ENCODE measurements at regions not wholly inside any gene's neighbourhood (a gene's known extent, or its start where the extent isn't known, plus 50 kb on each side); places are given as distances from the start of the nearest gene placed in this dataset.

DNA sequence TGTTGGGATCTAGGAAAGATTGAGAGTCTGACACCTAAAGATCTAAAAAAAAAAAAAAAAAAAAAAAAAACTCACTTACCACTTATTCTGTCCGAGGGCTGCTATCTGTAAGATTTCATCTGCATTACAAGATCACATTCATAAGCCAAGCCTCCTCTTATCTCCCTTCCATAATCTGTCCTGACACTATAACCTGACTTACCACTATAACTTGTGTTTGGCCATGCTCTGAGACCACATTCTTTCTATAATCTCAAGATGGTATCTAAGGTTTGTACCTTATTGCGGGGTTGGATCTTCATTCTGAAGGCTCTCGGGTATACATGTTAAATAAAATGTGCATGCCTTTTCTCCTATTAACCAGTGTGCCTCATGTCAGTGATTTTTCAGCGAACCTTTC lies 144.4 kb downstream of the MAGEB17 start:
- Histone ChIP-seq H3K4me3 (no peak overlapping the region), H3K27me3 (peaks cover 0 to 32% (median 0%) of the 10 kb centered on the region in 9 donors), H3K27ac (no peak overlapping the region), H3K36me3 (no peaks in the 10 kb centered on the region), H3K9me3 (no peaks in the 10 kb centered on the region), H3K4me1 (no peaks in the 10 kb centered on the region)
- TF ChIP-seq POLR2A (IDR thresholded peaks at IDR 0.05), result no peak
- TF ChIP-seq, protein P1, sequence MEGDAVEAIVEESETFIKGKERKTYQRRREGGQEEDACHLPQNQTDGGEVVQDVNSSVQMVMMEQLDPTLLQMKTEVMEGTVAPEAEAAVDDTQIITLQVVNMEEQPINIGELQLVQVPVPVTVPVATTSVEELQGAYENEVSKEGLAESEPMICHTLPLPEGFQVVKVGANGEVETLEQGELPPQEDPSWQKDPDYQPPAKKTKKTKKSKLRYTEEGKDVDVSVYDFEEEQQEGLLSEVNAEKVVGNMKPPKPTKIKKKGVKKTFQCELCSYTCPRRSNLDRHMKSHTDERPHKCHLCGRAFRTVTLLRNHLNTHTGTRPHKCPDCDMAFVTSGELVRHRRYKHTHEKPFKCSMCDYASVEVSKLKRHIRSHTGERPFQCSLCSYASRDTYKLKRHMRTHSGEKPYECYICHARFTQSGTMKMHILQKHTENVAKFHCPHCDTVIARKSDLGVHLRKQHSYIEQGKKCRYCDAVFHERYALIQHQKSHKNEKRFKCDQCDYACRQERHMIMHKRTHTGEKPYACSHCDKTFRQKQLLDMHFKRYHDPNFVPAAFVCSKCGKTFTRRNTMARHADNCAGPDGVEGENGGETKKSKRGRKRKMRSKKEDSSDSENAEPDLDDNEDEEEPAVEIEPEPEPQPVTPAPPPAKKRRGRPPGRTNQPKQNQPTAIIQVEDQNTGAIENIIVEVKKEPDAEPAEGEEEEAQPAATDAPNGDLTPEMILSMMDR (IDR thresholded peaks at IDR 0.05), result no peak
- 73 to 78% (median 76%) methylated on average over 4 of the region's 4 CpGs for WGBS, 4 donors
- ATAC-seq (no peak), DNase-seq (no peak)
- intact Hi-C loops (cut with DNase I), result no loop called here

DNA sequence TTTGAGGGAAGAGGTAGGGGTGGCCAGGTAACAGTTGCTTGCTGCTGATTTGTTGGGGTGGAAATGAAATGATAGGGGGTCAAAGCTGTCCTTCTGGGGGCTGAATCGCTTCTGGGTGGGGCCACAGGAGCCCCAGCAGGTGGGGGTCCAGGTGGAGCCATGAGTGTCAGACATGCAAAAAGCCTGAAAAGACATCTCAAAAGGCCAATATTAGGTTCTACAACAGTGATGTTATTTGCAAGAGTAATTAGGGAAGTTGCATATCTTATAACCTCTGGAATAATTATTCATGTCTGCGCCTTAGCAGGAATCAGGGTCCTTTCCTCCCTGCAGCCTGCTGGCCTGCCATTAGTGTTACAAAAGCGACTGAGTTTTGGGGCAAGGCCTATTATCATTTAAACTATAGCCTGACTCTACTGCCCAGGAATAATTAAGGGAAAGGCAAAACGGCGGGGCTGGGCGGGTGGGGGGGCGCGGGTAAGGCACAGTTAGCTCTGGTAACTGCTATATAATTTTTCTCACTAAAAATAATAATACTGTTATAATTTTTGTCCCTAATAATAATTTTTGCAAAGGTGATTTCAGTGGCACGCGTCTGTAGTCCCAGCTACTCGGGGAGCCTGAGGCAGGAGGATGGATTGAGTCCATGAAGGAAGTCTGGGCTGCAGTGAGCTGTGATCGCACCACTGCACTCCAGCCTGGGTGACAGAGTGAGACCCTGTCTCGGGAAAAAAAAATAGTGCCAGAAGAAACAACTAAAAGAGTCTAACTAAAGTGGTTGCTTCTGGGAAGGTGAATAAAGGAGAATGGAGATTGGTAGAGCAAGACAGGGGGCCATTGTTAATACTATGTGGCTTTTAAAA lies 145.7 kb downstream of the MAGEB17 start:
- Histone ChIP-seq H3K27me3 (peaks cover 0 to 23% (median 0%) of the 10 kb centered on the region in 9 donors), H3K36me3 (no peaks in the 10 kb centered on the region), H3K27ac (no peak overlapping the region), H3K4me1 (no peaks in the 10 kb centered on the region), H3K9me3 (no peaks in the 10 kb centered on the region), H3K4me3 (no peak overlapping the region)
- 60 to 71% (median 67%) methylated on average over 13 of the region's 13 CpGs for WGBS, 4 donors
- TF ChIP-seq POLR2A (IDR thresholded peaks at IDR 0.05), result no peak
- TF ChIP-seq, protein P1 (IDR thresholded peaks at IDR 0.05), result no peak
- intact Hi-C loops (cut with DNase I), result no loop called here
- ATAC-seq (no peak), DNase-seq (no peak)

DNA sequence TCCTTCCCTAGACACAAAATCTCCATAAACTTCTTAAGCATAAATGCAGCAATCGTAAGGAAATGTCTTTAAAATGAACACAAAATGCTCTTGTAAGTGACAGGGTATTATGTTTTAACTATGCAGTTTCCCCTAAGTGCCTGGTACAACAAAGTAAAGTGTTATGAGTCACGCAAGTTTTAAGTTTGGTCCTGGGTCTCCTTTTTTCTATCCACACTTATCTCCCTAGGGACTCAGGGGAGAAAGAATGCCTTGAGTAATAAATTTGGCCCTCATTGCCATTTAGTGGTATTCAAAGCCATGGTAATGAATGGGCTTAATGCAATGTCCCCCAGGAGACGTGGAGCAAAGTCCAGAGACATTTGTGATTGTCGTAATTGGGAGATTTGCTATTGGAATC lies 149.1 kb downstream of the MAGEB17 start:
- Histone ChIP-seq H3K27me3 (peaks cover 0 to 21% (median 0%) of the 10 kb centered on the region in 9 donors), H3K9me3 (no peaks in the 10 kb centered on the region), H3K27ac (no peak overlapping the region), H3K36me3 (no peaks in the 10 kb centered on the region), H3K4me1 (no peaks in the 10 kb centered on the region), H3K4me3 (no peak overlapping the region)
- no peak for TF ChIP-seq POLR2A (IDR thresholded peaks at IDR 0.05)
- TF ChIP-seq, protein P1 (IDR thresholded peaks at IDR 0.05), result no peak
- intact Hi-C loops (cut with DNase I), result no loop called here
- ATAC-seq (no peak), DNase-seq (no peak)
- 71 to 88% (median 83%) methylated on average over 4 of the region's 4 CpGs for WGBS, 4 donors

DNA sequence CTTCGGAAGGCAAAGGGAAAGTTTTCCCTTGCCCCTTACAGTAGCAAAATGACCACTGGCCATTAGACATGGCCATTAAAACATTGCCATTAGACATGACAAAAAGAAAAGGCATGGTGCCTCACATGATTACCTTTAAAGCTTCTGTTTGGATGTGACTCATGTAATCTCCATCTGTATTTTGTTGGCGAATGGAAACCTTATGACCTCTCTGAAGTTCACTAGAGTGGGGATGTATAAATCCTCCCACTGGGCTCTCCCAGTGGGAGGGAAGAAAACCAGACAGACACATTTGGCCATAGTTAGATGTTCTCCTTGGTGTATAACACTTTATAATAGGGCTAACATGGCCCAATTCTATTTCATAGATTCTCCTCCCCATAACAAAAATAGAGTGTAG lies 152.6 kb downstream of the MAGEB17 start:
- intact Hi-C loops (cut with DNase I), result no loop called here
- H3K36me3 ChIP-seq, result no peaks in the 10 kb centered on the region
- no peak for DNase-seq
- TF ChIP-seq, protein P1 (IDR thresholded peaks at IDR 0.05), result no peak
- no peak for TF ChIP-seq POLR2A (IDR thresholded peaks at IDR 0.05)
- peaks cover 0 to 5% (median 0%) of the 10 kb centered on the region in 9 donors for H3K27me3 ChIP-seq
- 79 to 86% (median 84%) methylated on average over 2 of the region's 2 CpGs for WGBS, 4 donors
- no peak for ATAC-seq
- H3K27ac ChIP-seq, result no peak overlapping the region
- no peak overlapping the region for H3K4me3 ChIP-seq
- H3K9me3 ChIP-seq, result no peaks in the 10 kb centered on the region
- H3K4me1 ChIP-seq, result no peaks in the 10 kb centered on the region

Data from heart left ventricle (tissue), 16 donors.